Brain pericyte (primary cell): ENCODE measurements at regions not wholly inside any gene's neighbourhood (a gene's known extent, or its start where the extent isn't known, plus 50 kb on each side); places are given as distances from the start of the nearest gene placed in this dataset.

Experiments
- DNase-seq: peaks from one replicate; pipeline ENCODE4 v3.0.0-alpha.2; 2012; ENCODE audit warnings: low read depth, low spot score

DNA sequence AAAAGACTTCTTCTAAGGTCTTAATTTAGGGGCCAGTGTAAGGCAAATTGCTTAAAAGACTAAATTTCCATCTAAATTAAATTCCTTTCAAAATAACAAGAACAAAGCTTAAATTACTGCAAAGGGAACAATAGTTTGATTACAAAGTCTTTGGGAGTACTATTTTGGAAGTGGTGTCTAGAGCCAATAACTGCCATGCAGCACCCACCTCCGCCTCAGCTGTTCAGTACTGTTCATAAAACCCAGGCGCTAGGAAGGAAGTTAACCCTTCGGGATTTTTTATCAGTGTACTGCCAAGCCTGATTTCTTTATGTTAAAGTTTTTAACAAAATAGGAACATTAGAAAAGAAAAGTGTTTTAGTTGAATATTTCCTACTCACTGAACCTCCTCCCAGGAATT lies 210.1 kb downstream of the LIG4 start:
- DNase-seq, result no peak

DNA sequence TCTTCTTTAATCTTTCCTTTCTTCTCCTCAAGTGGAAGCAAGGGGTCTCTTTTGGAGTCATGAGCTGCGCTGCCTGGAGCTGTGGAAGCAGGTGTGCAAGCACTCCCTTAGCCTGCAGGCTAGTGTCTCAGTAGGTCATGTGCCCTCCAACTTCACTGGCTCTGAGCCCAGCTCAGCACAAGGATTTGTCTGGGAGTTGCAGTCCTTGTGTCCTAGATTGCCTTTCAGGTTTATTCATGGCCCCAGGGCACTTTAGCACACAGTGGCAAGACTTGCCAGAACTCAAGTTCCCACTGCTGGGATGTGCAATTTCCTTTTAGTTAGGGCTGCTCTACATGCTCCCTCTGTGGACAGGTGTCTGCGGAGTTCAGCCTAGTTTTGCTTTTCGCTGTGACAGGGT lies 211.7 kb downstream of the LIG4 start:
- DNase-seq, result no peak

DNA sequence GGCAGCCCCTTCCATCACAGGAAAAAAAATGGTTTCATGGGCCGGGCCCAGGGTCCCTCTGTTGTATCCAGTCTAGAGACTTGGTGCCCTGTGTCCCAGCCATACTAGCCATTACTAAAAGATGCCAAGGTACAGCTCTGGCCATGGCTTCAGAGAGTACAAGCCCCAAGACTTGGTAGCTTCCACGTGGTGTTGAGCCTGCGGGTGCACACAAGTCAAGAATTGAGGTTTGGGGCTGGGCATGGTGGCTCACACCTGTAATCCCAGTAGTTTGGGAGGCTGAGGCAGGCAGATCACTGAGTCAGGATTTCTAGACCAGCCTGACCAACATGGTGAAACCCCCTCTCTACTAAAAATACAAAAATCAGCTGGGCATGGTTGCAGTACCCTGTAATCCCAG lies 214.3 kb downstream of the LIG4 start:
- DNase-seq, result no peak

DNA sequence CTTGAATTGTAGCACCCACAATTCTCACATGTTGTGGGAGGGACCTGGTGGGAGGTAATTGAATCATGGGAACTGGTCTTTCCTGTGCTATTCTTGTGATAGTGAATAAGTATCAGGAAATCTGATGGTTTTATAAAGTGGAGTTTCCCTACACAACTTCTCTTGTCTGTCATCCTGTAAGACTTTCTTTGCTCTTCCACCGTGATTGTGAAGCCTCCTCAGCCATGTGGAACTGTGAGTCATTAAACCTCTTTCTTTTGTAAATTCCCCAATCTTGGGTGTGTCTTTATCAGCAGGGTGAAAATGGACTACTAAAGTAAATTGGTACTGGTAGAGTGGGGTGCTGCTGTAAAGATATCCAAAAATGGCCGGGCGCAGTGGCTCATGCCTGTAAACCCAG lies 215.6 kb downstream of the LIG4 start:
- no peak for DNase-seq

DNA sequence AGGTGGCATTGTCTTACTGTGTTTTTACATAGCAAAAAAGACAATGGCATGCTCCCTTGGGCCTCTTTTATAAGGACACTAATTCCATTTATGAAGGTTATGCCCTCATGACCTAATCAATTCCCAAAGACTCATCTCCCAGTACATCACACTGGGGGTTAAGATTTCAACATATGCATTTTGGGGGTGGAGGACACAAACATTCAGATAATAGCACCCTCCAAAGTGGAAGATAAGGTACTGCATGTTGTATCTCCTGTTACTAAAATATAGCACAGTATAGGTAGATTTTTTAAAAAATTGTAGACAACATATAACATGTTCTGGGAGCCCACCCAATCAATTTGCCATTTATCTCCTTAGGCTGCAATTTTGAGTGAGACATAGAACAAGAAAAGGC lies 221.2 kb downstream of the LIG4 start:
- DNase-seq, result no peak

DNA sequence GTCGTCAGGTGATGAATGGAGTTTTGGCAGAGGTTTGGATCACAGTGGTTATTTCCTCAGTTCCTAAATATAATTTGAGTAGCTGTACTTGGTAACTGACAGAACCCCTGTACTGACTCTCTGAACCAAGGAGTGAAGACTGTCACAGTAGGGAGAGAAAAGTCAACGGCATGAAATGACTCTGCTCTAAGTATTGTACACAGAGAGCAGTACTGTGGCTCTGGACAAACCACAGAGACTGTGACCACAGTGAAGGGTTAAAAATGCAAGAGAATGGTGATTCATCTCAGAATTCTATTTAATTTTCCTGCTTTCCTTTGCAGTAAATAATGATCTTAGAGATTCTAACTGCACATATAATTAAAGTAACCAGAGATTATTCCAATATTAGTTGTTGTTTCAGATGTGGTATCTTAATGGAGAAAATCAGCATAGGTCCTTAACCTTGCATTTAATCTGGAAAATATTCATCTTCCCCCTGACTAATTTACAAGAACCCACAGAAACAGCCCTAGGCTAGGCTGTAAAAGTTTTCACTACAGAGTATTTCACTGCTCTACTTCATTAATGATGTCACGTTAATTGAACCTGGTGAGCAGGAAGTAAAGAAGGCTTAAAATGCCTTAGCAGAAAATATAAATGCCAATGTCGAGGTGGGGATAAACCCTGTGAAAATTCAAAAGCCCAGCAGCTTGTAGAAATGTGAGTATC lies 221.9 kb downstream of the LIG4 start:
- no peak for DNase-seq

DNA sequence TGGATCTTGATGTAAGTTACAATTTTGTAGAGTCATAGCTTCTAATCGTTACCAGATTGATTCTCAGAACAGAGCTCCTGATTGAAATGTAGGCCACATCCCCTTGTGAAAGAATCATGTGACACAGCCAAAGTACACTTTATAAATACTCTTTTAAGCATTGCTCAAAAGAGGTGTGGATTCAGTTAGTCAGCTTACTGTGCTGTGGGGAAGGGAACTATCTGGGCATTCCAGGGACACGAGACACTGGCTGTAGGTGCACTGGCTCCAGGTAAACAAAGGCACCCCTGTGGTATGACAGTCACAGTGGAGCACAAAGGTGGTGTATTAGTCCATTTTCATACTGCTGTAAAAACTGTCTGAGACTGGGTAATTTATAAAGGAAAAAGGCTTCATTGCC lies 222.8 kb downstream of the LIG4 start:
- DNase-seq, result no peak

DNA sequence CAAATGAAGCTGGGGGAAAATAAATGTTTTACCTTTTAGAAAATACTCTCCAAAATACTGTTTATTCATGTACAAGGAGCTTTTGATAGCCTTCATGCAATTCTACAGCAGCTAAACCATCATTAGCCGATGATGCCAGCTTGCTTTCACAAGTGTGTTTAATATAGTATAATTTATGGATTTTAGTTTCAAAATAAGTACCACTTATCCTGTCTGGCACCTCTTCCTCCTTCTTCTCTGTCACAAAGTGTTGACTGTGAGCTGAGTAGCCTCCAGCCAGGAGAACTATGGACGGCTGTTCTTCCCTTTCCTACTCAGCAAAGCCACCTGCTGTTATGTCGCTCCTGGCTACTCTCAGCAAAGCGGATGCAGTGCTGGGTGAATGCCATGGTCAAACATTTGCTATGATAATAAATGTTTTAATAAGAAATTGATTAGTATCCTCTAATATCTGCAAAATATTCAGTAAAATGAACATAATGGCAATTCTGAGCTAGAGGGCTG lies 238.2 kb downstream of the LIG4 start:
- DNase-seq, result no peak

DNA sequence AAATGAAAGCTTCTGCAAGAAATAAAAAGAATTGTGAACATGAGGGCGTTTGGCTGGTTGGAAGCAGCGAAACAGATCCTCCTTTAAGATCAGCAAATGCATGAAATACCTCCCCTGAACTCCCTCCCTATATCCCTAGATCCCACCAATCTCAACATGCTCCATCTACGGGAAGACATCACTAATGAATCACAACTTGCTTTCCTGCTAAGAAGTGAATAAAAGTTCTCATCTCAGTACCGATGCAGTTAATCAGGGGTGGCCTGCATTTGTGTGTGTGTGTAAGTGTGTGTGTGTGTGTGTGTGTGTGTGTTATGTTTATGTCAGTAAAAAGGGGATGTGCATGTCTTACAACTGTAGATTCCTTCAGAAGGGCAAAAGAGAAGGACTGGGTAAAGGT lies 238.7 kb downstream of the LIG4 start:
- no peak for DNase-seq

DNA sequence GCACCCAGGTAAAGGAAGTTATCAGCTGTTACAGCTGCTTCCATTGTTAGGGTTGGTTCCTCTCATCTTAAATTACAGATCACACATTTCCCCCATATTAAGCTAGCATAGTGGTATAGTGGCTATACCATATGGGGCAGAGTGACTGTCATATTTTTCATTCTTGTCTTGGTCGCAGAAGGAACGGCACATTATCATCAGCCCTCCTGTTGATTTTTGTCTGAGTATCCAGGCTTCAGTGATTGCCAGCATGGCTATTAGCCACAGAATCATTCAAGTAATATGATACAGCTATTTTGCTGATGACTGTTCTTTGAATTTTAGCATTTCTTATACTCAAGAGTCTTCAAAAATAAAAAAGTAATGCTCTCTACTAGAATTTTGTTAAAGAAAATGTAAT lies 240.9 kb downstream of the LIG4 start:
- DNase-seq, result no peak

DNA sequence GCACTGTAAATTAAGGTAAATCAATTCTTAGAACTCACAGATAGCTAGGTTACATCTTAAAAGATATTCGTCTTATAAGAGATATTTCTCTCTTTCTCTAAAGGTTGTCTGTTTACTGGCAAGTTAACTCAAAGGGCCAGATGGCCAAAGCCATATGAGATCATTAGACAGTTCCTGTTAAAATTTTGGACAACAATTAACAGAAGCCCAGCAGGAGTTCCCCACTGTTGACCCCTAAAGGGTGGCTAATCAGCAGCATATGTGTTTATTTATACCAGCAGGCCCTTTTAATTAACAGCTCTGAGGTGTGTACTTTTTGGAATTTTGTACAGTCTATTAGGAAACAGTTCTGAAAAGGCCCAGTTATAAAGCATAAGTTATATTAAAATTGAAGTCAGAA lies 245.8 kb downstream of the LIG4 start:
- no peak for DNase-seq

DNA sequence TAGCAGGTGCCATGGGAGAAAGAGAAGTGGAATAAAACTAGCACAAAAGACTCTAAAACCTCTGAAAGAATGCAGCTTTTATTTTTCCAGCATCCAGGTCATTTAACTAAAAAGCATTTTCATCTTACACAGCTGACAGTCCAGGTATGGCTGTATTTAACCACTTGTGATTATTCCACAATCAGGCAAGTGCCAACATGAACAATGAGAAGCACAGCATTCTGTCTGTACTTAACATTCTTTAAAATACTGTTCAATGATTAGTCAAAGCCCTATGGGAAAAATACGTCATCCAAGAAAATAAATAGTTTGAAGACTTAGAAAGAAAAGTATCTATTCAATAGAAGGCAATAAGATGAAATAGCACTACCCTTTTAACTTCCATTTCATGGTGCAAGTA lies 246.9 kb downstream of the LIG4 start:
- no peak for DNase-seq

DNA sequence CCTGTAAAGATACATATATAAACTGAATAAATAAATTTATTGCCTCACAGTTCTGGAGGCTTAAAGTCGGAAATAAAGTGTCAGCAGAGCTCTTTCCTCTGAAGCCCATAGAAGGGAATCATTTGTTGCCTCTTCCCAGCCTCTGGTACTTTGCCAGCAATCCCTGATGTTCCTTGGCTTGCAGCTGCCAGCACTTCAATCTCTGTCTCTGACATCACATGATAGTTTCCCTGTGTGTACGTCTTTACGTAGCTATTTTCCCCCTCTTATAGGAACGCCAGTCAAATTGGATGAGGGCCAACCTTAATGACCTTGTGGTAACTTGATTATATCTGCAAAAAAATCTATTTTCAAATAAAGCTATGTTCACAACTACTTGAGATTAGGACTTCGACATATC lies 250.9 kb downstream of the LIG4 start:
- DNase-seq, result no peak

DNA sequence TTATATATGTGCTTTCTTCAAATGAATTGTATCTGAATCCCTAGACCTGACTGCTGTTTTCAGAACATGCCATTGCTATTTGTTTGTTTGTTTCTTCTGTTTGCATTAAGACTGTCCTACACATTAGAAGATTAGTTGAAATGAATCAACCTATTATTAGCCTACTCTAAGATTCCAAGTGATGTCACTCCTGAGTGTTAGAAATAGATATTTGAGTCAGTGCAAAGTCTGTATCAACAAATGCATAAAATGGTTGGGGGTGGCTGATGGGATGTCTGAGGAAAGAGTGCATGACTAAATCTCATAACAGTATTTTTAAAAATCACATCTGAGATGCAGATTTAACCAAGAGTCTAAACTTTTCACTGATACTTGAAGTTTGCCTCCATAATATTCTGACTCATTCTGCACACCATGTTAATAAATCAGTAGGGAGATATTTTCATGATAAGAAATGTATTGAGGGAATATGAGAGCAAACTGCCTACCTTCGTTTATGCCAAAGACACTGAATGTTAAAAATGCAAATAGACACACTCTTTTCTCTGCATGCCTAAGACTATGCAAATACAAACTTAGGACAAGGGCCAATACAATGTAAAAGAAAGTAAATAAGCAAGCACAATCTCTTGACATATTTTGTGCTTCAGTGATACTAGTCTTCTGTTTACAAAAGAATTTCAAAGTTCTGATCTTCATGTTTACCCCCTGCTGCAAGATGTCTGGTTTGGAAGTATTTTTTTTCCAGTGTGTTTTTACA lies 253.3 kb downstream of the LIG4 start:
- no peak for DNase-seq

DNA sequence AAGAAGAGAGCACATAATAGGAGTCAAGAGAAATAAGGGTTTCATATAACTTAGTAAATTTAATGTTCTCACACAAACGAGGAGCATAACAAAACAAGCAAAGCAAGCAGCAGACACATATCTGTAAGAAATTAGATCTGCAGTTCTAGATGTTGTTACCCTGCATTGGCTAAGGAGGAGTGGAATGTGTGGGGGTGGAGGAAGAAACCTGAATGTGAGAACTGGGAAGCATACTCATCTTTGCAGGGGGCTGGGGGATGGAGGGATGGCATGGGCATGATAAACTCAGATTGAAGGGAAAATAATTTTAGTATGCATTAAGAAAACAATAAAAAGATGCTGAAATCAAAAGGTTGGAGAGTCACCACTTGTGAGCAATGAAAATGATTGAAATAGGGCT lies 255.0 kb downstream of the LIG4 start:
- no peak for DNase-seq

DNA sequence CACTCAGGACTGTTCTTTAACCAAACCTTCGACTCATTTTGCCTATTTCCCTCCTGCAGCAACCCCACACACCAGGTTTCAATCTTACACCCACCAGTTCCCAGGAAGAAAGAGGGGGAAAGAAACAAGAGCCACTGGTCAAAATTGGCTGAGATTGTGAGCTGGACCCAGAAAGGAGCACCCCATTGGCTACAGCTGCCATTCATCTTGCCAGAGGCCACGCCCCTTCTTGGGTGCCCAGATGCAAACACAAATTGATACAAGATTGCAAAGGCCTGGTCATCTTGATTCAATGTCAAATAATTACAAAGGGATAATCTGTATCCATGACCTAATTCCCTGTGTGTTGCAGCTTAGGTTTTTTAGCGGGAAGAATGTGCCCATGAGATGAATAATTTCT lies 258.4 kb downstream of the LIG4 start:
- DNase-seq, result no peak

DNA sequence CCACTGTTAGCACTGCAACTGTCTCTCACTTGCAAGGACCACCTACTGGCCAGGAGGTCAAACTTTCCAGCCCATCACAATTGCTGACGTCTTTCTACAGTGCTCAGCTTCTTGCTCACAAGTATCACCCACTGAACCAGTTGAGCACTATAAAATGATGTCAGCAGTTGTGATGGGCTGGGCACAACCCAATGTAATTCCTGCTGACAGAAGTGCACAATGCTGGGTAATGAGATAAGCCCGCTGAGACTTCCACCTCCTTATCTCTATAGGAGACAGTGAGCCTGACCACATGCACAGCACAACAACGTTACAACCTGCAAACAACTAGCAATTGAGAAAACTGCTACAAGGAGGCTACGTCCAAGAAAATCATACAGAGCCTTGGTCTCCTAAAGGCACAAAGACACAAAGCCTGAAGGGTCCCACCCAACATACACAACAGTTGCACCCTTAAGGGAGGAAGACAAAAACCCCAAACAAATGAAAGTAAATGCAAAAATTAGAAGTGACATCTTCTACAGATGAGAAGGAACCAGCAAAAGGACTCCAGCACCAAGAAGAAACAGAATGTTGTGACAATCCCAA lies 273.2 kb downstream of the LIG4 start:
- no peak for DNase-seq

DNA sequence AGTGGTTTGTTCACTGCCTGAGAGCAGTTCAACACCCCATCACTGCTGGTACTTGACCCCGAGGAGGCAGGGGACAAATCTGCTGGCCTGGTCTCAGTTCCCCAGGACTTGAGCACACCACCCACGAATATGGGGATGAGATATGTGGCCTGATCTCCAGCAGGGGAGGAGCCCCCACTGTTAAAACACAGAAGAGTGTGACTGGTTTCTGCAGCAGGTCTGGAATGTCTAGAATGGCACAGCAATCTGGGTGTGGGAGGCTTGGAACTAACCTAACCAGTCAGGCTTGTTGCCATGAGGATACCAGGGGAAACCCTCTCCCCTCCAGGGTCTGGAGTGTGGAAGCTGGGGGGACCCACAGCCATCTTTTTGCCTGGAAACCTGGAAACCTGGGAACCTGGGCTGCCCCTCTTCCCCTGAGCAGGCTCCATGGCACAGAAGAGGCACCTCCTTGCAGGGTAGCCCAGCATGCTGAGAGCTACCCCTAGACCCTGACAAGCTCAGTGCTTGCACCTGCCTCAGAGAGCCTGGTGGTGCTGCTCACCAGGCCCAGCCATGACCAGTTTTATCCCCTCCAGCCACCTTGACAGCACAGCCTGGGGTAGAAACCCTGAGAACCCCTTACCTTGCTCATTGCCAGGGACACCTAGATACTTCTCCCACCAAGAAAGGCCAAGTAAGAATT lies 273.8 kb downstream of the LIG4 start:
- DNase-seq, result no peak

DNA sequence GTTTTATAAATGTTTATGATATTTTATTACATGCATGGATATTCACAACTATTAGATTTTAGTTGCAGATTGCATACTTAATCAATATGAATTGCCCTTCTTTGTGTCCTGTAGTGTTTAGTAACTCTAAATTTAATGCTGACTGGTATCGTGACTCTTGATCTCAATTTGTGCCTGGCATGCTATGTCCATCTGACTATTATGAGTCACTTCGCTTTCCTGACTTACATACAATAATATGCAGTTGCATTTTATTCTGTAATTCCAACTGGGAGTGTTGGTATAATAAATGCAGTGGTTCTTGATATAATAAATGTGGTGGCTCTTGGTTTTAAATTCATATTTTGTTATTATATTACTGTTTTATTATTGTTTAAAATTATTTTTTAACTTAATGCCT lies 277.5 kb downstream of the LIG4 start:
- no peak for DNase-seq

DNA sequence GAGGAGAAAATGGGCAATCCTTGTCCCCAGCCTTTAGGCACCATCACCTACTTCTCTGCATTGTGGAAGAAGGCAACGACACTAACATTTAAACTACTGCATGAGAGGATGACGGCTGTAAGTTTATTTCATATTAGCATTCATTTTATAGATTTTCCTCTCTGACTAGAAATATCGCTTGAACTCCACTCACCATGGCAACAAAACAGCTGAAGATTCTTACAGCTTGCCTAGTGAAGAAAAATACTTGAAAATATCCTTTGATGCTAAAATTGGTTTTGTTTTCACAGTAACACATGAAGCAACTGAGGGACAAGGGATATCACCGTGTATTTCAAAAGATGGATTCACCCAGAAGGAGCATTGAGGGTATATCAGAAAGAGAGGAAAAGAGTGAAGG lies 284.3 kb downstream of the LIG4 start:
- no peak for DNase-seq

DNA sequence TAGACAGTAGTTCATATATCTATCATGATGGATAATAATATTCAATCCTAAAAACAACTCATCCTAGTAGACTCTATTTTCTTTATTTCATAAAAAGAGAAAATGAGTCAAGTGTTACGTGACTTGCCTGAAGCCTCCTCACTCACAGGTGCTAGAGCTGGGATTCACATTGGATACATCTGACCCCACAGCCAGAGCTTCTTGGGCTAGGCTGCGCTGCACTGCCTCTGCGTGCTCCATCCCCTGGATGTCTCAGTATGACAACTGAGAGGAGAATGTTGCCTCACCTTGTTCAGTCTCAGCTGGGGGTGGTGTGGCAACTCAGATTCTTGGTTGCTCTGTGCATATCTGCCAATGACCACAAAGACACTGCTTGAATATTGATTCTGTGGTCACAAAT lies 286.6 kb downstream of the LIG4 start:
- DNase-seq, result no peak

DNA sequence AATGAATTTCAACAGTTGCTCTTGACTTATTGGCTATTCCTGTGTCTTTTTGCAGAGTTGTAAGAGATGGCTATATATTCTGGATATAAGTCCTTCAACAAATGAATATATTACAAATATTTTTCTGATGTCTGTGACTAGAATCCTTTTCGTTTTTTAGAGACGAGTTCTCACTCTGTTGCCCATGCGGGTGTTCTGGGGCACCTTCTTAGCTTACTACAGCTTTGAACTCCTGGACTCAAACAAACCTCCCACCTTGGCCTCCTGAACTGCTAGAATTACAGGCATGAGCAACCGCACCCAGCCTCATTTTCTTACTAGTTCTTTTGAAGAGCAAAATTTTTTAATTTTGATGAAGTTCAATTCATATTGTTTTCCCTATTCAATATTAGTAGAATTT lies 287.8 kb downstream of the LIG4 start:
- DNase-seq, result no peak
